ENCODE measurements at regions not wholly inside any gene's neighbourhood (a gene's known extent, or its start where the extent isn't known, plus 50 kb on each side); places are given as distances from the start of the nearest gene placed in this dataset.

GRCh38 chr2:209316141-209316540 lies 107.7 kb upstream of the MAP2 start:
- no peak for TF ChIP-seq HDAC2 (IDR thresholded peaks at IDR 0.05; ENCODE audit: borderline replicate concordance in 1 of 2, low read depth in 2 of 2, low read length in 2 of 2)
- TF ChIP-seq CTCF (IDR thresholded peaks at IDR 0.05; ENCODE audit: control extremely low read depth in 1 of 3, insufficient read depth in 1 of 3, low read depth in 1 of 3, low read length in 3 of 3) = no peak
- no peak for TF ChIP-seq MAX (IDR thresholded peaks at IDR 0.05)
- no peak for TF ChIP-seq YY1 (IDR thresholded peaks at IDR 0.05; ENCODE audit: low read depth, low read length)
- no peak for TF ChIP-seq POLR2A (IDR thresholded peaks at IDR 0.05; ENCODE audit: control extremely low read depth in 1 of 2, low read depth in 2 of 2, low read length in 2 of 2)
